Vagina (tissue), 2 donors: ENCODE measurements at regions not wholly inside any gene's neighbourhood (a gene's known extent, or its start where the extent isn't known, plus 50 kb on each side); places are given as distances from the start of the nearest gene placed in this dataset.

ENCODE experiments used
- DNase-seq, 2 donors: peaks; one replicate each; pipeline ENCODE4 v3.0.0-alpha.2; 2017; ENCODE audit errors: extremely low spot score in 2 of 2
- H3K27ac ChIP-seq: fragments of 200-600 bp; sonication (generic); one replicate; pipeline ENCODE4 v1.5.1; 2019
- H3K27me3 ChIP-seq: fragments of 200-600 bp; sonication (generic); one replicate; pipeline ENCODE4 v1.5.1; 2019
- H3K36me3 ChIP-seq, 2 donors: fragments of 200-600 bp; sonication (generic); one replicate each; pipeline ENCODE4 v1.5.1; 2017 to 2019
- H3K4me1 ChIP-seq: fragments of 200-600 bp; sonication (generic); one replicate; pipeline ENCODE4 v1.5.1; 2019
- H3K4me3 ChIP-seq, 2 donors: fragments of 200-600 bp; sonication (generic); 1 replicate in 1 of 2; 2 replicates in 1 of 2; pipeline ENCODE4 v1.5.1; 2016 to 2019
- H3K9me3 ChIP-seq: fragments of 200-600 bp; sonication (generic); one replicate; pipeline ENCODE4 v1.5.1; 2019
- CTCF ChIP-seq, 3 experiments: fragments of 450-650 bp in 2 of 3; fragments of 200-600 bp in 1 of 3; sonication (generic) in 1 of 3; IDR thresholded peaks; one replicate each; pipeline ENCODE4 v1.5.1; 2017 to 2019; ENCODE audit warnings: antibody characterized with exemption in 3 of 3, mild to moderate bottlenecking in 2 of 3, moderate library complexity in 2 of 3
- POLR2A ChIP-seq, 2 donors: fragments of 450-650 bp; IDR thresholded peaks; one replicate each; pipeline ENCODE4 v1.6.1; 2017; ENCODE audit warnings: antibody characterized with exemption in 2 of 2, mild to moderate bottlenecking in 2 of 2, moderate library complexity in 2 of 2
- POLR2AphosphoS5 ChIP-seq, 2 donors: sonication (generic); formaldehyde crosslinking; IDR thresholded peaks; one replicate each; pipeline ENCODE4 v1.9.0; 2017; ENCODE audit warnings: antibody characterized with exemption in 2 of 2, mild to moderate bottlenecking in 2 of 2, low read depth in 1 of 2; ENCODE audit not compliant: insufficient read depth in 1 of 2
- intact Hi-C: fragments of 100-400 bp; cut with DNase I; formaldehyde crosslinking; loops from one replicate; pipeline ENCODE4 v1.15.1; 2023

GRCh38 chr6:147853574-147853973, 345.1 kb downstream of the SAMD5 start:
- intact Hi-C loops, result no loop called here
- TF ChIP-seq POLR2A (IDR thresholded peaks at IDR 0.05) (no peak), POLR2AphosphoS5 (IDR thresholded peaks at IDR 0.05; ENCODE audit: insufficient read depth in 1 of 2, low read depth in 1 of 2) (no peak), CTCF (IDR thresholded peaks at IDR 0.05) (no peak)
- H3K27me3 ChIP-seq, result no peaks in the 10 kb centered on the region
- no peaks in the 10 kb centered on the region for H3K9me3 ChIP-seq
- H3K4me3 ChIP-seq, result no peak overlapping the region
- no peaks in the 10 kb centered on the region for H3K4me1 ChIP-seq
- DNase-seq, result no peak
- H3K27ac ChIP-seq, result no peak overlapping the region
- H3K36me3 ChIP-seq, result no peaks in the 10 kb centered on the region

GRCh38 chr6:147855803-147856482, 347.5 kb downstream of the SAMD5 start:
- no peak for DNase-seq
- intact Hi-C loops, result no loop called here
- H3K27ac ChIP-seq, result no peak overlapping the region
- no peak overlapping the region for H3K4me3 ChIP-seq
- no peaks in the 10 kb centered on the region for H3K9me3 ChIP-seq
- H3K36me3 ChIP-seq, result no peaks in the 10 kb centered on the region
- H3K27me3 ChIP-seq, result no peaks in the 10 kb centered on the region
- H3K4me1 ChIP-seq, result no peaks in the 10 kb centered on the region
- TF ChIP-seq POLR2A (IDR thresholded peaks at IDR 0.05) (no peak), CTCF (IDR thresholded peaks at IDR 0.05) (no peak), POLR2AphosphoS5 (IDR thresholded peaks at IDR 0.05; ENCODE audit: insufficient read depth in 1 of 2, low read depth in 1 of 2) (no peak)

- H3K36me3 ChIP-seq, result no peaks in the 10 kb centered on the region
- no peaks in the 10 kb centered on the region for H3K9me3 ChIP-seq
- no peaks in the 10 kb centered on the region for H3K4me1 ChIP-seq
- no peak overlapping the region for H3K4me3 ChIP-seq
- no peaks in the 10 kb centered on the region for H3K27me3 ChIP-seq
- no peak overlapping the region for H3K27ac ChIP-seq
- TF ChIP-seq POLR2AphosphoS5 (IDR thresholded peaks at IDR 0.05; ENCODE audit: insufficient read depth in 1 of 2, low read depth in 1 of 2) (no peak), POLR2A (IDR thresholded peaks at IDR 0.05) (no peak), CTCF (IDR thresholded peaks at IDR 0.05) (no peak)
- intact Hi-C loops, result no loop called here
- DNase-seq, result no peak
These were observed 348.2 kb downstream of the SAMD5 start for GRCh38 chr6:147856687-147857086.

- Histone ChIP-seq H3K4me3 (no peak overlapping the region), H3K9me3 (no peaks in the 10 kb centered on the region), H3K27me3 (no peaks in the 10 kb centered on the region), H3K36me3 (no peaks in the 10 kb centered on the region), H3K4me1 (no peaks in the 10 kb centered on the region), H3K27ac (no peak overlapping the region)
- no peak for DNase-seq
- TF ChIP-seq CTCF (IDR thresholded peaks at IDR 0.05), result no peak
- TF ChIP-seq POLR2A (IDR thresholded peaks at IDR 0.05), result no peak
- TF ChIP-seq POLR2AphosphoS5 (IDR thresholded peaks at IDR 0.05; ENCODE audit: insufficient read depth in 1 of 2, low read depth in 1 of 2), result no peak
- intact Hi-C loops, result no loop called here
These were observed 349.9 kb downstream of the SAMD5 start for GRCh38 chr6:147858421-147858820.

- H3K27ac ChIP-seq, result no peak overlapping the region
- TF ChIP-seq CTCF (IDR thresholded peaks at IDR 0.05) (no peak), POLR2AphosphoS5 (IDR thresholded peaks at IDR 0.05; ENCODE audit: insufficient read depth in 1 of 2, low read depth in 1 of 2) (no peak), POLR2A (IDR thresholded peaks at IDR 0.05) (no peak)
- no peaks in the 10 kb centered on the region for H3K36me3 ChIP-seq
- DNase-seq, result no peak
- no peaks in the 10 kb centered on the region for H3K9me3 ChIP-seq
- intact Hi-C loops, result no loop called here
- H3K4me1 ChIP-seq, result no peaks in the 10 kb centered on the region
- H3K27me3 ChIP-seq, result no peaks in the 10 kb centered on the region
- H3K4me3 ChIP-seq, result no peak overlapping the region
These were observed 350.6 kb downstream of the SAMD5 start for GRCh38 chr6:147859071-147859470.
